Stimulated activated CD4-positive, alpha-beta T cell treated with anti-CD3 and anti-CD28 coated beads, Interleukin-1b, Interleukin-23, amount 100 ng/mL, for 24 hours (primary cell): ENCODE measurements at regions not wholly inside any gene's neighbourhood (a gene's known extent, or its start where the extent isn't known, plus 50 kb on each side); places are given as distances from the start of the nearest gene placed in this dataset.
"Not testable (repeated sequence)": the region's sequence is repeated elsewhere in the genome, so short reads cannot be mapped to it uniquely, and the experiment has no call there.

ENCODE experiments used
- DNase-seq, 4 experiments: peaks; one replicate each; pipeline ENCODE4 v3.0.0-alpha.2; 2020; ENCODE audit warnings: low read depth in 4 of 4, low spot score in 1 of 4

GRCh38 chr9:100639854-100640253 lies 62.0 kb downstream of the CAVIN4 start:
- no peak for DNase-seq

- DNase-seq, result no peak
These were observed 62.7 kb downstream of the CAVIN4 start for GRCh38 chr9:100640447-100641050.

- DNase-seq, result no peak
These were observed 63.3 kb downstream of the CAVIN4 start for GRCh38 chr9:100641166-100641565.

GRCh38 chr9:100652850-100653249 lies 75.0 kb downstream of the CAVIN4 start:
- DNase-seq, result no peak

- no peak for DNase-seq
These were observed 75.9 kb downstream of the CAVIN4 start for GRCh38 chr9:100653643-100654334.

GRCh38 chr9:100656851-100657250 lies 79.0 kb downstream of the CAVIN4 start:
- DNase-seq, result not testable (repeated sequence)

GRCh38 chr9:100661668-100662067 lies 83.8 kb downstream of the CAVIN4 start:
- DNase-seq, result no peak

- no peak for DNase-seq
These were observed 84.2 kb downstream of the CAVIN4 start for GRCh38 chr9:100662122-100662521.

- DNase-seq, result no peak
These were observed 89.6 kb downstream of the CAVIN4 start for GRCh38 chr9:100667448-100667847.

- no peak for DNase-seq
These were observed 90.1 kb downstream of the CAVIN4 start for GRCh38 chr9:100668024-100668423.

- no peak for DNase-seq
These were observed 92.1 kb downstream of the CAVIN4 start for GRCh38 chr9:100669968-100670367.

- no peak for DNase-seq
These were observed 92.8 kb downstream of the CAVIN4 start for GRCh38 chr9:100670719-100671118.

GRCh38 chr9:100671898-100672297 lies 94.0 kb downstream of the CAVIN4 start:
- no peak for DNase-seq

GRCh38 chr9:100673249-100673648 lies 95.4 kb downstream of the CAVIN4 start:
- DNase-seq, result no peak

- DNase-seq, result no peak
These were observed 96.7 kb downstream of the CAVIN4 start for GRCh38 chr9:100674419-100675122.

GRCh38 chr9:100679834-100680233 lies 102.0 kb downstream of the CAVIN4 start:
- no peak for DNase-seq

GRCh38 chr9:100686420-100686819 lies 108.5 kb downstream of the CAVIN4 start:
- no peak for DNase-seq

GRCh38 chr9:100689635-100690034 lies 111.8 kb downstream of the CAVIN4 start:
- DNase-seq, result no peak

- no peak for DNase-seq
These were observed 112.6 kb downstream of the CAVIN4 start for GRCh38 chr9:100690438-100690837.

GRCh38 chr9:100697339-100697738 lies 119.5 kb downstream of the CAVIN4 start:
- no peak for DNase-seq

- no peak for DNase-seq
These were observed 121.1 kb downstream of the CAVIN4 start for GRCh38 chr9:100698945-100699344.

GRCh38 chr9:100699668-100700067 lies 121.8 kb downstream of the CAVIN4 start:
- no peak for DNase-seq
